ENCODE measurements at regions not wholly inside any gene's neighbourhood (a gene's known extent, or its start where the extent isn't known, plus 50 kb on each side); places are given as distances from the start of the nearest gene placed in this dataset.
"Not testable (repeated sequence)": the region's sequence is repeated elsewhere in the genome, so short reads cannot be mapped to it uniquely, and the experiment has no call there.

GRCh38 chr10:123221418-123221817 is 67.2 kb downstream of the BUB3 start:
- no peak for DNase-seq

GRCh38 chr10:123222832-123223231 is 68.6 kb downstream of the BUB3 start:
- Histone ChIP-seq H3K27ac (no peak overlapping the region), H3K27me3 (replicated peaks) (no peaks in the 10 kb centered on the region), H3K4me3 (ENCODE audit: low read depth, low read length) (no peak overlapping the region), H3K36me3 (replicated peaks) (no peaks in the 10 kb centered on the region)
- TF ChIP-seq CTCF (IDR thresholded peaks at IDR 0.05; ENCODE audit: low read depth, low read length, missing control alignments): no peak
- in situ Hi-C loops (cut with HindIII; ENCODE audit: low pct_ligation_motif_present, low sequenced_read_pairs): no loop called here
- no peak for DNase-seq

More at GRCh38 chr10:123221418-123221817, 67.2 kb downstream of the BUB3 start:
- H3K36me3 ChIP-seq (replicated peaks): no peaks in the 10 kb centered on the region
- H3K27me3 ChIP-seq (replicated peaks): no peaks in the 10 kb centered on the region
- no peak for TF ChIP-seq CTCF (IDR thresholded peaks at IDR 0.05; ENCODE audit: low read depth, low read length, missing control alignments)
- in situ Hi-C loops (cut with HindIII; ENCODE audit: low pct_ligation_motif_present, low sequenced_read_pairs): no loop called here
- H3K27ac ChIP-seq: no peak overlapping the region
- H3K4me3 ChIP-seq (ENCODE audit: low read depth, low read length): no peak overlapping the region

- DNase-seq: no peak
- in situ Hi-C loops (cut with HindIII; ENCODE audit: low pct_ligation_motif_present, low sequenced_read_pairs): no loop called here
- Histone ChIP-seq H3K4me3 (ENCODE audit: low read depth, low read length) (no peak overlapping the region), H3K27ac (no peak overlapping the region), H3K36me3 (replicated peaks) (no peaks in the 10 kb centered on the region), H3K27me3 (replicated peaks) (no peaks in the 10 kb centered on the region)
- TF ChIP-seq CTCF (IDR thresholded peaks at IDR 0.05; ENCODE audit: low read depth, low read length, missing control alignments): no peak
Observed at GRCh38 chr10:123227706-123228105, 73.5 kb downstream of the BUB3 start.

GRCh38 chr10:123229927-123230630 is 75.9 kb downstream of the BUB3 start:
- TF ChIP-seq CTCF (IDR thresholded peaks at IDR 0.05; ENCODE audit: low read depth, low read length, missing control alignments): no peak
- H3K4me3 ChIP-seq (ENCODE audit: low read depth, low read length): no peak overlapping the region
- no peak for DNase-seq

GRCh38 chr10:123232879-123233278 is 78.7 kb downstream of the BUB3 start:
- DNase-seq; H3K36me3 ChIP-seq (replicated peaks); H3K27me3 ChIP-seq (replicated peaks); H3K4me3 ChIP-seq (ENCODE audit: low read depth, low read length); H3K27ac ChIP-seq; in situ Hi-C loops (cut with HindIII; ENCODE audit: low pct_ligation_motif_present, low sequenced_read_pairs): not testable (repeated sequence)

More at GRCh38 chr10:123229927-123230630, 75.9 kb downstream of the BUB3 start:
- Histone ChIP-seq H3K27ac (no peak overlapping the region), H3K27me3 (replicated peaks) (no peaks in the 10 kb centered on the region), H3K36me3 (replicated peaks) (no peaks in the 10 kb centered on the region)
- in situ Hi-C loops (cut with HindIII; ENCODE audit: low pct_ligation_motif_present, low sequenced_read_pairs): no loop called here

- H3K27me3 ChIP-seq (replicated peaks); in situ Hi-C loops (cut with HindIII; ENCODE audit: low pct_ligation_motif_present, low sequenced_read_pairs); H3K27ac ChIP-seq; H3K4me3 ChIP-seq (ENCODE audit: low read depth, low read length); H3K36me3 ChIP-seq (replicated peaks); DNase-seq: not testable (repeated sequence)
Observed at GRCh38 chr10:123235014-123235413, 80.8 kb downstream of the BUB3 start.

- Histone ChIP-seq H3K27me3 (replicated peaks) (no peaks in the 10 kb centered on the region), H3K27ac (no peak overlapping the region), H3K4me3 (ENCODE audit: low read depth, low read length) (no peak overlapping the region), H3K36me3 (replicated peaks) (no peaks in the 10 kb centered on the region)
- no peak for DNase-seq
- in situ Hi-C loops (cut with HindIII; ENCODE audit: low pct_ligation_motif_present, low sequenced_read_pairs): no loop called here
- TF ChIP-seq CTCF (IDR thresholded peaks at IDR 0.05; ENCODE audit: low read depth, low read length, missing control alignments): peak; percentile 20
Observed at GRCh38 chr10:123236126-123236525, 81.9 kb downstream of the BUB3 start.

Measured in brain microvascular endothelial cell (primary cell).